Ascending aorta (tissue), 2 donors: ENCODE measurements at regions not wholly inside any gene's neighbourhood (a gene's known extent, or its start where the extent isn't known, plus 50 kb on each side); places are given as distances from the start of the nearest gene placed in this dataset.

ENCODE experiments used
- DNase-seq, 2 donors: peaks; one replicate each; pipeline ENCODE4 v3.0.0-alpha.2; 2019; ENCODE audit warnings: low spot score in 2 of 2
- H3K27ac ChIP-seq, 2 donors: fragments of 200-600 bp; sonication (generic); one replicate each; pipeline ENCODE4 v1.5.1; 2016 to 2017; ENCODE audit warnings: mild to moderate bottlenecking in 1 of 2
- H3K27me3 ChIP-seq: fragments of 200-600 bp; sonication (generic); one replicate; pipeline ENCODE4 v1.5.1; 2017
- H3K36me3 ChIP-seq, 2 donors: fragments of 200-600 bp; sonication (generic); one replicate each; pipeline ENCODE4 v1.5.1; 2016
- H3K4me1 ChIP-seq, 2 donors: fragments of 200-600 bp; sonication (generic); one replicate each; pipeline ENCODE4 v1.5.1; 2016 to 2017; ENCODE audit warnings: mild to moderate bottlenecking in 1 of 2
- H3K4me3 ChIP-seq, 2 donors: fragments of 200-600 bp; sonication (generic); one replicate each; pipeline ENCODE4 v1.5.1; 2016 to 2017; ENCODE audit warnings: mild to moderate bottlenecking in 1 of 2
- H3K9me3 ChIP-seq, 2 donors: fragments of 200-600 bp; sonication (generic); one replicate each; pipeline ENCODE4 v1.5.1; 2016
- CTCF ChIP-seq, 3 experiments: fragments of 200-600 bp in 2 of 3; fragments of 450-650 bp in 1 of 3; sonication (generic) in 2 of 3; IDR thresholded peaks; one replicate each; pipeline ENCODE4 v1.5.1; 2016 to 2019; ENCODE audit warnings: antibody characterized with exemption in 3 of 3, mild to moderate bottlenecking in 1 of 3, moderate library complexity in 1 of 3
- intact Hi-C: fragments of 100-400 bp; cut with DNase I; formaldehyde crosslinking; loops from one replicate; pipeline ENCODE4 v1.15.1; 2023

DNA sequence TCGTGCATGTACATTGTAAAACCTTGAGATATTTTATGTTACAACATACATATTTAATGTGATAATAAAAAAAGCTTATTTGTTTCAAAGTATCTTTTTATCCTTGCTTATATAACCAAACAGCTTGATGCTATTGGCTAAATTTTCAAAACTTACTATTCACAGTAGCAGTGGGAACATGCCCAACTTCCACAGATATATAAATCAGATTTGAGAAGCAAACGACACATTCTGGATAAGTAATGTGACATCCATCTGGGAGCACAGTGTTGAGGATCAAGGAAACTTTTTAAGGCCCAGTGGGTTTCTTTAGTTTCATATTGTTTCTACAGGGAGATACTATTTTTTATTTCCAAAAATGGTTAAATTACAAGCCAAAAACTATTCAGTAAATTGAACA lies 350.7 kb downstream of the SEC23A start:
- TF ChIP-seq CTCF (IDR thresholded peaks at IDR 0.05), result no peak
- Histone ChIP-seq H3K4me3 (no peak overlapping the region), H3K27me3 (no peaks in the 10 kb centered on the region), H3K4me1 (no peaks in the 10 kb centered on the region), H3K9me3 (no peaks in the 10 kb centered on the region), H3K27ac (no peak overlapping the region), H3K36me3 (no peaks in the 10 kb centered on the region)
- no peak for DNase-seq
- intact Hi-C loops, result no loop called here

GRCh38 chr14:38751459-38751858 lies 351.6 kb downstream of the SEC23A start:
- Histone ChIP-seq H3K4me1 (no peaks in the 10 kb centered on the region), H3K9me3 (no peaks in the 10 kb centered on the region), H3K4me3 (no peak overlapping the region), H3K27ac (no peak overlapping the region), H3K36me3 (no peaks in the 10 kb centered on the region), H3K27me3 (no peaks in the 10 kb centered on the region)
- DNase-seq, result no peak
- TF ChIP-seq CTCF (IDR thresholded peaks at IDR 0.05), result no peak
- intact Hi-C loops, result no loop called here

- DNase-seq, result no peak
- no peak overlapping the region for H3K27ac ChIP-seq
- intact Hi-C loops, result no loop called here
- no peaks in the 10 kb centered on the region for H3K4me1 ChIP-seq
- no peaks in the 10 kb centered on the region for H3K36me3 ChIP-seq
- H3K9me3 ChIP-seq, result no peaks in the 10 kb centered on the region
- H3K4me3 ChIP-seq, result no peak overlapping the region
- TF ChIP-seq CTCF (IDR thresholded peaks at IDR 0.05), result no peak
- no peaks in the 10 kb centered on the region for H3K27me3 ChIP-seq
These were observed 353.1 kb downstream of the SEC23A start for GRCh38 chr14:38749936-38750335.

DNA sequence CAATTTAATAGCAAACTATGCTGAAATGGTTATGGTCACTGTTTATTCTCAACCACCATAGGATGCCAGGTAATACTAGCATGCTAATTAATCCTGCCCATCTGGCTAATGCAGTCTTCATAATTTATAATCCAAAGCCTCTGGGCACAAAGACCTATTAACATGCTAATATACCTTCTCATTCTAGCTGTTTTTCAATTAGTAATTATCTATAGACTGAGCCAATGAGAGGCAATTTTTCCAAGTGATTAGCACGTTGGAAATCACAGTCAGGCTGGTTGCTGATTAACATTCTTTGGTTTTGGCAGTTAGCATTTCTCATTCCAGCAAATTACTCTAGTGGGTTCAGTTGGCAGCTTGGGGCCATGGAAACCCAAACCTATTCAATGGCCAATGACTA lies 357.2 kb downstream of the SEC23A start:
- Histone ChIP-seq H3K4me1 (no peaks in the 10 kb centered on the region), H3K9me3 (no peaks in the 10 kb centered on the region), H3K4me3 (no peak overlapping the region), H3K27me3 (no peaks in the 10 kb centered on the region), H3K36me3 (no peaks in the 10 kb centered on the region), H3K27ac (no peak overlapping the region)
- TF ChIP-seq CTCF (IDR thresholded peaks at IDR 0.05), result no peak
- intact Hi-C loops, result no loop called here
- no peak for DNase-seq

- intact Hi-C loops, result no loop called here
- H3K27ac ChIP-seq, result no peak overlapping the region
- DNase-seq, result no peak
These were observed 359.0 kb downstream of the SEC23A start for GRCh38 chr14:38743966-38744584.

More at GRCh38 chr14:38743966-38744584, 359.0 kb downstream of the SEC23A start:
- Histone ChIP-seq H3K27me3 (no peaks in the 10 kb centered on the region), H3K4me3 (no peak overlapping the region), H3K9me3 (no peaks in the 10 kb centered on the region), H3K36me3 (no peaks in the 10 kb centered on the region), H3K4me1 (no peaks in the 10 kb centered on the region)
- no peak for TF ChIP-seq CTCF (IDR thresholded peaks at IDR 0.05)
